Left renal pelvis (tissue), 4 donors: ENCODE measurements at regions not wholly inside any gene's neighbourhood (a gene's known extent, or its start where the extent isn't known, plus 50 kb on each side); places are given as distances from the start of the nearest gene placed in this dataset.

Experiments
- DNase-seq, 4 donors: peaks; one replicate each; pipeline ENCODE4 v3.0.0-alpha.2; 2013; ENCODE audit warnings: low read depth in 4 of 4, low spot score in 3 of 4

GRCh38 chr10:70966646-70967553 lies 78.5 kb upstream of the PCBD1 start:
- no peak for DNase-seq

DNA sequence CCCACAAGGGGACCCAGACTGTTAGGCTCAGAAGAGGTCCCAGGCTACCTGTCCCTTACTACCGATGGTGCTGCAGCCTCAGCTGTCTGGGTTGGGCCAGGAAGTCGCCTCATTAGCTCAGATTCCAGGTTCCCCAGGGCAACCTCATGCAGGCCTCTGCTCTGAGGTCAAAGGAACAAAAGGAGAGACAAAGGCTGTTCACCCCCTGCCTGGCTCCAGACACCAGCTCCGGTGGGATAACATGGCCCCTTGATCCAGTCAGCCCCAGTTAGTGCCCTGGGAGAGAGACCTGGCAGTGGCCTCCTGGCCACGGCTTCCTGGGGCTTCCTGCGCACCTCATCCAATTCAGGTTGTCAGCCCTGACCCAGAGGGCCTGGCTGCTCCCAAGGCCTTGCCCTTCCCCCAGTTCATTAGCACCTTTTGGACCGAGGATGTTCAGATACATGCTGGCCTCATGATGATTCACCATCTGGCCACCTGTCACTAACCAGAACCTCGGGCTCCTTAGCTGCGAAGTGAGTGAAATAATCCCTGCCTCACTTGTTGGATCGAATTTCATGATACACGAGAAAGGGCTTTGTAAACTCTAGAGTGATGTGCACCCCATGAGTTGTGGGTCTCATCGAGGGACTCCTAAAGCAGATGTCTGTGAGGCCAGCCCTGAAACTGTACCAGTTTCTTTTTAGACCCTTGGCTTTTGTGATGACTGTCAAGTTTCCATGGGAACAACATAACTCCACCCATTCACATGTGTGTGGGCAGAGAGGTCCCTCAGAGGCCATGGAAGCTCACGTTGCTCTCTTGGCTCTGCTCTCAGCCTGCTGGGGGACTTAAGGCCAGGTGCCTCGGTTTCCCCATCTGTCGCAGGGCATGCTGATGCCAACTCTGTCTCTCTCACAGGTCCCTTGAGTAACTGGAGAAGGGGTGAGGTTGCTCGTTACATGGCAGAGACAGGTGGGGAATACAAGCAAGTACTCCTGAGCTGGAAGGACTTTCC lies 79.5 kb upstream of the PCBD1 start:
- no peak for DNase-seq

DNA sequence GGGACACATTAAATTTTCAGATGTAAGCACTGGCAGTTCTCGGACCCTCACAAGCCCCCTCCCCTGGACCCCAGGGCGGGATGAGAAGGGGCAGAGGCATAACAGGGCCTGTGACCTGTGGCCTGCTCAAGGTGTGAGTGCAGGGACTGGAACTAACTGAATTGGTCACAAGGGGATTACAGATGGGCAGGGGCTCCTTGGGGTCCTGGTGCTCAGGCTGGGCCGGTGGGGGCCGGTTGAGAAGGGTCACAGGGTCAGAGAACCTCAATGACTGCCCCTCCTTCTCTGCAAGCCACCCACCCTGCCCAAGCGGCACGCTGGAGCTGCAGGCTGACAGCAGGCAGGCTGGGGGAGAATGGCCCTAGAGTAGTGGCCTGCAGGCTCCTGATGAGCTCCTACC lies 80.8 kb upstream of the PCBD1 start:
- no peak for DNase-seq

- no peak for DNase-seq
These were observed 82.5 kb upstream of the PCBD1 start for GRCh38 chr10:70970830-70971229.

DNA sequence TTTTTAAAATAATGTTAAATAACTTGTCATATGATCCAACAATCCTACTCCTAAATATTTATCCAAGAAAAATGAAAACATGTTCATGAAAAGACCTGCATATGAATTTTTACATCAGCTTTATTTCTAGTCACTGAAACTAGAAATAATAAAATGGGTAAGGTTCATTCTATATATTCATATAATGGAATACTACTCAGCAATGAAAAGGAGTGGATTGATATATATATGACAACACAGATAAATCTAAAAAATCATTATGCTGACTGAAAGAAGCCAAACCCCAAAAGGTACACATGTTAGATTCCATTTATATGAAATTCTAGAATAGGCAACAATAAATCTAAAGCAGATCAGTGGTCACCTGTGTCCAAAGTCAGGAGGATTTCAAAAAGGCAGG lies 84.9 kb upstream of the PCBD1 start:
- no peak for DNase-seq

DNA sequence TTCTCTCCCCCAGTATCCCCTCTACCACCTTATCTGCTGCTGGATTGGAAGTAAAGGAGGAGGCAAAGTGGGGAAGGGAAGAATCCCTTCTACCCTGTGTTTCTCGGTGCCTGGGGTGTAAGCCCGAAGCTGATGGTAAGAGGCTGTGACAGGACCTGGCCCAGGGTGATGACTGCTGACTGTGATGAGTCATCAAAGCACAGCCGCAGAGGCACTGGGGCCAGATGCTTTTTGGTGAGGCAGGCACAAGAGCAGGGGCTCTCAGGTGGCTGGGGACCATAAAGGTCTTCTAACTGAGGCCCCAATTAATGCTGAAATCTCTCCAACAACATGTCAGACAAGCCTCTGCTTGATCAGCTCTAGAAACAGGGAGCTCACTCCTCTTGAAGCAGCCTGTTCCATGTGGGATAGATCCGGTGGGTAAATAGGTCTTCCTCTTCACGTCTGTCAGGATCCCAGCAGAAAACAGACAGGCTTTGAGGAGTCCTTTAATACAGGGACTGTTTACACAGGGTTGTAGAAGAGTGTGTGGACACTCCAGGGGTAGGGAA lies 86.1 kb upstream of the PCBD1 start:
- DNase-seq: no peak

DNA sequence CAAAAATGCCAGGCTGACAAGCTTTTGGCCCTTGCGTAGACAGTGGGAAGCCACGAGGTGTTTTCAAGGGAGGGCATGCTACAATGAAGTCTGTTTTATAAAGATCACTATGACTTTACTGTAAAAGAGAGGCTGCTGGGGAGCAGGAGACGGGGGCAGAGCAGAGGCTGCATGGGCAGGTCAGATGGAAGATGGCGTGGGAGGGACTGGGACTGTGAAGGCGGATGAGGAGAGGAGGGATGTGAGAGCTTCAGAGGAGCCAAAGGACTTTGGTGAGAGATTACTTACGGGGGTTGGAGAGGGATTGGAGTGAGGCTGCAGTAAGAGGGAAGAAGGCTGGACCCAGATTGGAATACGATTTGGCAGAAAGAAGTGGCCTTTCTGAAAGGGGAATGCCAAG lies 86.6 kb upstream of the PCBD1 start:
- DNase-seq: no peak

DNA sequence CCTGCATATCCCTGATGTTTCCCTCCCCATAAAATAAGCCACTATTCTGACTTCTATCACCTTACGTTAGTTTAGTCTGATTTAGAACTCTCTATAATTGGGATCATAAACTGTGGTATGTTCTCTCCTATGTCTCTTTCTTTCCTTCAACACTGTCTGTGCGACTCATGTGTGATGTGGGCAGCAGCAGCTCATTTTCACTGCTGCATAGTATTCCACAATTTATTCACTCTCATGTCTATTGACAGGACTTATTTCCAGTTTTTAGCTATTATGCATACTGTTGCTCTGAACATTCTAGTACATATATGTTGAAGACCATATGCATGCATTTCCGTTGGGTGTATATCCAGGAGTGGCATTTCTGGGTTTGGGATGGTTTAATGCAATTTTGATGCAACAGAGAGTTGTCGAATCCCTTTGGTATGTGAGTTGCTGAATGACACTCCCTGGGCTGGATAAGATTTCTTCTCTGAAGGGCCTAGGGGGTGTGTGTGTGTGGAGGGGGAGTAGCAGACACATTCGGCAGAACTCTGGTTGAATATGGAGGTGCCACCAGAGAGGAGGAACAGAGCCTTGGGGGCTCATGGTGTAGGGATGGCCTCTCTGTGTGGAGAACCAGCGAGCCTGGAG lies 87.8 kb upstream of the PCBD1 start:
- no peak for DNase-seq

GRCh38 chr10:70977625-70978024 lies 89.3 kb upstream of the PCBD1 start:
- no peak for DNase-seq

DNA sequence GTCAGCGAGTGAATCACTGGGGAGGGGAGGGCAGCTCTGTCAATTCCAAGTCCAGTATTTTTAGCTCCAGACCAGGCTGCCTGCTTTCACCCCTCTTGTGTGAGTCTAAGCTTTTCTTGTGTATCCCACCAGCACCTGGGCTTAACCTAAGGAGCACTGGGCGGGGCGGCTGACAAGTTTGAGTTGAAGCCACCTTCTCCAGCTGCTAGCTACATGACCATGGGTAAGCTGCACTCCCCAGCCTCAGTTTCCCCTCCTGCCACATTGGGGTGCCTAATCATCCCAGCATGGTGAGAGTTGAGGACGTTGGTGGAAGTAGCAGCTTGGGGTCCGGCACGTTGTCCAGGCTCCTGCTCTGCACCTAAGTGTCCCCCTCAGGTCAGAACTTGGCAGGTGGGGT lies 89.8 kb upstream of the PCBD1 start:
- no peak for DNase-seq

- DNase-seq: no peak
These were observed 90.6 kb upstream of the PCBD1 start for GRCh38 chr10:70978816-70979480.

GRCh38 chr10:70980687-70981086 lies 92.3 kb upstream of the PCBD1 start:
- DNase-seq: no peak

GRCh38 chr10:70981171-70981836 lies 92.9 kb upstream of the PCBD1 start:
- no peak for DNase-seq

GRCh38 chr10:70981936-70982335 lies 93.6 kb upstream of the PCBD1 start:
- no peak for DNase-seq

DNA sequence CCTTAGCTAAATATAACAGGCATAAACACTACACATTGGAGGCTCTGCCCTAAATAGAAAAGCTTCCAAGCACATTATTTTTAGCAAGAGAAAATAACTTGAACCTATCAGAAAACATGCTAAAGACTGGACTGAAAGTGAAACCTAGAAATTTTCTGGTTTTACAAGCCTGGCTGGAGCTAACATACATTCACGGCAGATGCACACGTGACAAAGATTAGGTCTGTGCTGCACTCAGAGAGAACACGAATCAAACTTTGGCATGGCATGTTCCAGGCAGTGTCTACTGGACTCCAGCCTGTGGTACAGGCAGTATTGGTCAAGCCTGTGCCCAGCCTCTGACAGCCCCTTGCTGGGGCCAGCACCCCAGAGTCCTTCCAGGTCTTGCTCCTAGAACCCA lies 94.1 kb upstream of the PCBD1 start:
- DNase-seq: no peak

DNA sequence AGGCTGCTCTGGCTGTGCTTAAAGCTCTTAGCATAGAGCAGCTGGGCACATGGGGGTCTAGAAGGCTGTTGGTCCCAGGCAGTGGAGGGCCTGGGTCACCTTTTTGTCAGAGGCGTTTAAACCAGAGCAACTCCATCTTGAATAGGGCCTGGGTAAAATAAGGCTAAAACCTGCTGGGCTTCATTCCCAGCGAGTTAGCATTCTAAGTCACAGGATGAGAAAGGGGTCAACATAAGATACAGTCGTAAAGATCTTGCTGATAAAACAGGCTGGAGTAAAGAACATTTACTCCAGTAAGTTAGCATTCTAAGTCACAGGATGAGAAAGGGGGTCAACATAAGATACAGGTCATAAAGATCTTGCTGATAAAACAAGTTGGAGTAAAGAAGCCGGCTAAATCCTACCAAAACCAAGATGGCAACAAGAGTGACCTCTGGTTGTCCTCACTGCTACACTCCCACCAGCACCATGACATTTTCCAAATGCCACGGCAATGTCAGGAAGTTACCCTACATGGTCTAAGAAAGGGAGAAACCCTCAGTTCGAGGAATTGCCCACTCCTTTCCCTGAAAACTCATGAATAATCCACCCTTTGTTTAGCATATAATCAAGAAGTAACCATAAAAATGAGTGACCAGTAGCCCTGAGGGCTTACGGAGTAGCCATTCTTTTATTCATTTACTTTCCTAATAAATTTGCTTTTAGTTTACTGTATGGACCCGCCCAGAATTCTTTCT lies 96.8 kb upstream of the PCBD1 start:
- no peak for DNase-seq

- DNase-seq: no peak
These were observed 97.7 kb upstream of the PCBD1 start for GRCh38 chr10:70985824-70986622.

- no peak for DNase-seq
These were observed 98.2 kb upstream of the PCBD1 start for GRCh38 chr10:70986623-70986950.
